ENCODE measurements at regions not wholly inside any gene's neighbourhood (a gene's known extent, or its start where the extent isn't known, plus 50 kb on each side); places are given as distances from the start of the nearest gene placed in this dataset.

GRCh38 chrX:68936608-68937007 lies 107.8 kb downstream of the EFNB1 start:
- no peaks in the 10 kb centered on the region for H3K27me3 Mint-ChIP-seq
- H3K36me3 Mint-ChIP-seq (ENCODE audit: low read depth): no peaks in the 10 kb centered on the region
- no peak for ATAC-seq
- H3K9me3 Mint-ChIP-seq: no peaks in the 10 kb centered on the region
- no peak overlapping the region for H3K4me3 Mint-ChIP-seq
- no peaks in the 10 kb centered on the region for H3K4me1 Mint-ChIP-seq
- H3K27ac Mint-ChIP-seq: no peak overlapping the region
- DNase-seq: no peak

DNA sequence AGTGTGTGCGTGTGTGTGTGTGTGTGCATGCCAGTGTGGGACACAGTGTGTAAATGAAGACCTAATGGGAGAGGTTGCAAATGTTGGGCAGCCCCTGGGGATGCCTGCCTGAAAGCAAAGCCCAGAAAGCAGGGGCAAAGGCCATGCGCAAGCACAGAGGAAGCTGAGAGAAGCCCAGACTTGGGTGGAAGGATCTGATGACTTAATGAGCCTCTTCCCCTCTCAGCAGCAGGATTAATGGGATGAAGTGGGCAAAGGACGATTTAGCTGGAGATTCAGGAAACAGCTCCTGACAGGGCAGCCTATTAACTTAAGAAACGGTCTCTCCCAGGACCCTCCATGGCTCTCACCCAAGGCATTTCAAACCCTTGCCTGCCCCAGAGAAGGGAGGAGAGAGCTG lies 107.3 kb downstream of the EFNB1 start:
- DNase-seq (no peak), ATAC-seq (no peak)
- no peaks in the 10 kb centered on the region for H3K36me3 Mint-ChIP-seq (ENCODE audit: low read depth)
- no peaks in the 10 kb centered on the region for H3K4me1 Mint-ChIP-seq
- no peaks in the 10 kb centered on the region for H3K9me3 Mint-ChIP-seq
- H3K27ac Mint-ChIP-seq: no peak overlapping the region
- no peak overlapping the region for H3K4me3 Mint-ChIP-seq
- no peaks in the 10 kb centered on the region for H3K27me3 Mint-ChIP-seq

DNA sequence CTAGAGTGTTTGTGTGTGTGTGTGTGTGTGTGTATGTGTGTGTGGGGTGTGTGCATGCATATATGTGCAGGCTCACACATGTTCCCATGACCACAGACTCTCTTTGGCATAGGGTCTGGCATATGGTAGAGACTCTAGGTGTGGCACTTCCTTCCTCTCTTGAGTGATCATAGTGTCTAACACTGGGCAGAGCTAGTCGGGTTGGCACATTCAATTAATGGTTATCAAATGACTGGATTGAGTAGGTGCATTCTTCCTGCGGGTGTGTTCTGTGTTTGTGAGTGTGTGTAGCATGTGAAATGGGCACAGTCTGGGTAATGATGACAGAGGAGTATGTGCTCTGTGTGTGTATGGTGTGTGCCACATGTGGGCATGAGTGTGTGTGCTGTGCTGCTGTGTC lies 106.5 kb downstream of the EFNB1 start:
- Mint-ChIP-seq H3K4me1 (no peaks in the 10 kb centered on the region), H3K27me3 (no peaks in the 10 kb centered on the region), H3K4me3 (no peak overlapping the region), H3K9me3 (no peaks in the 10 kb centered on the region), H3K27ac (no peak overlapping the region), H3K36me3 (ENCODE audit: low read depth) (no peaks in the 10 kb centered on the region)
- ATAC-seq (no peak), DNase-seq (no peak)

DNA sequence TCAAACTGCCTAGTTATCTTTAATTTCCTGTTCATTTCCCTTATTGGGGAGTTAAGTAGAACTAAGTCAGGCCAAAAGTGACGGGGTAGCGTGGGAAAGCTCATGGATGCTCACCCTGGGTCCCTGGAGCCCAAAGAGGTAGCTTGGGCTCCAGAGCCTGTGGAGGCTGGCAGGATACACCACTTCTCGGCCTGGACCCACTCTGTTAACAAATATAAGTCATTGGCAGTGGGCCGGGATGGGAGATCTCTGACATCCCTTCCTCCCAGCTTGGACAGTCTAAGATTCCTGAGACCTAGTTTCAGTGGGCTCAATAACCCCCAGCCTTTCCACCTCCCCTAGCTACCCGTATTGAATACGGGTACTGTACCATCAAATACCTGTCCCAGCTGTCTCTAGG lies 106.1 kb downstream of the EFNB1 start:
- Mint-ChIP-seq H3K27me3 (no peaks in the 10 kb centered on the region), H3K4me1 (no peaks in the 10 kb centered on the region), H3K36me3 (ENCODE audit: low read depth) (no peaks in the 10 kb centered on the region), H3K27ac (no peak overlapping the region), H3K9me3 (no peaks in the 10 kb centered on the region), H3K4me3 (no peak overlapping the region)
- ATAC-seq (no peak), DNase-seq (no peak)

DNA sequence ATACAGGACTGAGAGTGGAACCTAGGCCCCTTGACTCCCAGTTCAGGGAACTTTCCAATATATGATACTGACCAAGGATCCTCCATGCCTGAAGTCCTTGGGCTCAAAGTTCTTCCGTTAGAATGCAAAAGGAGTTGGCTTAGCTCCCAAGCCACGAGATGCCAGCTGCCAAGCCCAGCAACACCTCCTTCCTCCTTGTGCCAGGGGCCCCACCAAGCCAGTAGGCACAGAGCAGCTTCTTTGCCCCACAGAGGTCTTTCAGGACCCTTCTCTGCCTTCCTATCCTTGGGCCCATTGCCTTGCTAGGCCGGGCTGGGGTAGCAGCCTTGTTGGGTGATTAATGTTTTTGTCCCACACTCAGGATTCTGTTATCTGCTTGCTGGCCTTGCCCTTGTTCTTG lies 105.6 kb downstream of the EFNB1 start:
- Mint-ChIP-seq H3K4me1 (no peaks in the 10 kb centered on the region), H3K36me3 (ENCODE audit: low read depth) (no peaks in the 10 kb centered on the region), H3K9me3 (no peaks in the 10 kb centered on the region), H3K27me3 (no peaks in the 10 kb centered on the region), H3K27ac (no peak overlapping the region), H3K4me3 (no peak overlapping the region)
- DNase-seq (no peak), ATAC-seq (no peak)

GRCh38 chrX:68932611-68933010 lies 103.8 kb downstream of the EFNB1 start:
- Mint-ChIP-seq H3K4me3 (no peak overlapping the region), H3K36me3 (ENCODE audit: low read depth) (no peaks in the 10 kb centered on the region), H3K27me3 (no peaks in the 10 kb centered on the region), H3K27ac (no peak overlapping the region), H3K9me3 (no peaks in the 10 kb centered on the region), H3K4me1 (no peaks in the 10 kb centered on the region)
- ATAC-seq: no peak
- DNase-seq: no peak

DNA sequence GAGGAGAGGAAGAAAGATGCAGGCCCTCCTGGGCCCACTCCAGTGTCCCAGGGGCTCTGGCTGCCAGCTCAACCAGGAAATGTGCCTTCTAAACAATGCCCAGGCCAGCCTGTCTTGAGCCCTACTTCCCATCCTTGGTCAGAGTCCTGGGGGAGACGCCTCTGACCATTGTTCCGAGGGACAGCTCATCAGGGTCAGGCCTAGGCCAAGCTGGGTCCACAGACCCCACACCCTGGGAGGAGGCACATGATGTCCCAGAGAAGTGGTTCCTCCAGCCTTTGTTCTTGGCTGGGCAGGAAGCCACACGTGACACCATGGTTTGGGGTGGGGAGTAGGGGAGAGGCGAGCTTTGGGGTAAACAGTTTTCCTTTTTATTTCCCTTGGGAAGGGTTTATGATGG lies 102.5 kb downstream of the EFNB1 start:
- Mint-ChIP-seq H3K27me3 (no peaks in the 10 kb centered on the region), H3K4me1 (no peaks in the 10 kb centered on the region)

GRCh38 chrX:68930542-68931317 lies 101.9 kb downstream of the EFNB1 start:
- no peak overlapping the region for H3K4me3 Mint-ChIP-seq
- ATAC-seq (no peak), DNase-seq (no peak)
- no peaks in the 10 kb centered on the region for H3K4me1 Mint-ChIP-seq
- H3K27ac Mint-ChIP-seq: no peak overlapping the region
- H3K36me3 Mint-ChIP-seq (ENCODE audit: low read depth): no peaks in the 10 kb centered on the region
- no peaks in the 10 kb centered on the region for H3K27me3 Mint-ChIP-seq
- H3K9me3 Mint-ChIP-seq: no peaks in the 10 kb centered on the region

More for the DNA sequence above, 102.5 kb downstream of the EFNB1 start:
- H3K4me3 Mint-ChIP-seq: no peak overlapping the region
- H3K27ac Mint-ChIP-seq: no peak overlapping the region
- no peaks in the 10 kb centered on the region for H3K9me3 Mint-ChIP-seq
- no peaks in the 10 kb centered on the region for H3K36me3 Mint-ChIP-seq (ENCODE audit: low read depth)
- DNase-seq (no peak), ATAC-seq (no peak)

GRCh38 chrX:68929332-68930150 lies 100.7 kb downstream of the EFNB1 start:
- ATAC-seq: no peak
- Mint-ChIP-seq H3K27me3 (no peaks in the 10 kb centered on the region), H3K9me3 (no peaks in the 10 kb centered on the region), H3K4me1 (no peaks in the 10 kb centered on the region), H3K36me3 (ENCODE audit: low read depth) (no peaks in the 10 kb centered on the region), H3K4me3 (no peak overlapping the region), H3K27ac (no peak overlapping the region)
- no peak for DNase-seq

GRCh38 chrX:68928401-68928800 lies 99.6 kb downstream of the EFNB1 start:
- H3K9me3 Mint-ChIP-seq: no peaks in the 10 kb centered on the region
- H3K27ac Mint-ChIP-seq: no peak overlapping the region
- DNase-seq (no peak), ATAC-seq (no peak)
- no peaks in the 10 kb centered on the region for H3K4me1 Mint-ChIP-seq
- no peaks in the 10 kb centered on the region for H3K27me3 Mint-ChIP-seq
- H3K4me3 Mint-ChIP-seq: no peak overlapping the region
- H3K36me3 Mint-ChIP-seq (ENCODE audit: low read depth): no peaks in the 10 kb centered on the region

GRCh38 chrX:68927178-68927577 lies 98.4 kb downstream of the EFNB1 start:
- H3K9me3 Mint-ChIP-seq: no peaks in the 10 kb centered on the region
- ATAC-seq (no peak), DNase-seq (no peak)
- no peaks in the 10 kb centered on the region for H3K36me3 Mint-ChIP-seq (ENCODE audit: low read depth)
- H3K4me1 Mint-ChIP-seq: no peaks in the 10 kb centered on the region
- no peak overlapping the region for H3K4me3 Mint-ChIP-seq
- no peaks in the 10 kb centered on the region for H3K27me3 Mint-ChIP-seq
- no peak overlapping the region for H3K27ac Mint-ChIP-seq

DNA sequence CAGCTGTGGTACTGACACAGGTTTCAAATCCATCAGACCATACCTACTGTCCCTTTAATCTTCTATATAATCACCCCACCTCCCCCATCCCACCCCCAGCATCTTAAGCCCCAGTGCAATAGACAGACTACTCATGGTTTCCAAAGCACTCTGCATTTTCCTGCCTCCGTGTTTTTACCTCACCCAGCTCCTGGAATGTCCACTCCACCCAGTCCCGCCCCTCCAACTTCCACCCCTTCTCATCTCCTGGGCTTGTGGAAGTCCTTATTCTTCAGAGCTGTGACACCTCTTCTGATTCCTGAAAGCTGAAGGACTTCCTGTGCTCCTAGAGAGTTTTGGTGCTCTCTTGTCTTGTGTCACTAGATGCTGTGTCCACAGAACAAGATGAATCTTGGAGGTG lies 94.3 kb downstream of the EFNB1 start:
- H3K27ac Mint-ChIP-seq: no peak overlapping the region
- no peak overlapping the region for H3K4me3 Mint-ChIP-seq
- H3K9me3 Mint-ChIP-seq: no peaks in the 10 kb centered on the region
- no peaks in the 10 kb centered on the region for H3K36me3 Mint-ChIP-seq (ENCODE audit: low read depth)
- H3K4me1 Mint-ChIP-seq: no peaks in the 10 kb centered on the region
- DNase-seq (no peak), ATAC-seq (no peak)
- no peaks in the 10 kb centered on the region for H3K27me3 Mint-ChIP-seq

- no peak overlapping the region for H3K27ac Mint-ChIP-seq
- no peaks in the 10 kb centered on the region for H3K9me3 Mint-ChIP-seq
- H3K27me3 Mint-ChIP-seq: no peaks in the 10 kb centered on the region
- ATAC-seq (no peak), DNase-seq (no peak)
- no peaks in the 10 kb centered on the region for H3K4me1 Mint-ChIP-seq
- no peaks in the 10 kb centered on the region for H3K36me3 Mint-ChIP-seq (ENCODE audit: low read depth)
- H3K4me3 Mint-ChIP-seq: no peak overlapping the region
These were observed 93.2 kb downstream of the EFNB1 start for GRCh38 chrX:68922013-68922412.

DNA sequence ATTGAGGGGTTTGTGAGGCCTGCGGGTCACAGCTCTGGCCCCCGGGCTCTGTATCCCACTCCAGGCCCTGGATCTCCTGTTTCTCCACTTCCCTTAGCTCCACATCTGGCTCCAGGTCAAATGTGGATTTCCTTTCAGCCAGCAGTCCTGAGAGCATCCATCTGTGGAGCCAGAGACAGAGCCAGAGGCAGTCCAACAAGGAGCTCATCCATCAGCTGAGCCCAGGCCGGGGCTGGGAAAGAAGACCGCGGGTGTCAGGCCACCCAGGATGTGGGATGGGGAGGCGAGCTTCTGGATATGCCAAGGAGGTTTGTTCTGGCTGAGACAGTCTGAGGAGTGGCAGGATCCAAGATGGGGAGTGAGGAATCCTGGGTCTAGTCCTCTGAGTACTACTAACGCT lies 91.7 kb downstream of the EFNB1 start:
- no peak for ATAC-seq
- H3K4me1 Mint-ChIP-seq: no peaks in the 10 kb centered on the region
- H3K36me3 Mint-ChIP-seq (ENCODE audit: low read depth): no peaks in the 10 kb centered on the region
- no peak overlapping the region for H3K4me3 Mint-ChIP-seq
- no peaks in the 10 kb centered on the region for H3K27me3 Mint-ChIP-seq
- H3K9me3 Mint-ChIP-seq: no peaks in the 10 kb centered on the region
- no peak for DNase-seq
- H3K27ac Mint-ChIP-seq: no peak overlapping the region

DNA sequence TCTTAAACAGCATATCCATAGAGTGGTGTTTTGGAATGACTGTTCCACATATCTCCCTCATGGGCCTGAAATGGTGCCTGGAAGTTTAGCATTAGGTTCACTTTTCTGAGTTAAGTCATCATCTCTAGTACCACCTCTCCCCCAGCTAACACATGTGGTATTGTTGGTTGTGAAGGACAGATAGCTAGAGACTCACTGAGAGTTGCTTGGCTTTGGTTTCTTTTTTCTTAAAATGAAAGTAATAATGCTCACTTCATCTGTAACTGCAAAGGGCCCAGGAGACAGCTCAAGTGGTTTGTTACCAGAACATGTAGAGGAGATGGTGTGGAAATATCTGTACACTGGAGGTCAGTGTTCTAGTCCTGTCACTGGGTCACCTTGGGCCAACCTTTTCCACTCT lies 90.9 kb downstream of the EFNB1 start:
- no peak overlapping the region for H3K27ac Mint-ChIP-seq
- no peak overlapping the region for H3K4me3 Mint-ChIP-seq
- DNase-seq (no peak), ATAC-seq (no peak)
- no peaks in the 10 kb centered on the region for H3K4me1 Mint-ChIP-seq
- H3K9me3 Mint-ChIP-seq: no peaks in the 10 kb centered on the region
- no peaks in the 10 kb centered on the region for H3K36me3 Mint-ChIP-seq (ENCODE audit: low read depth)
- H3K27me3 Mint-ChIP-seq: no peaks in the 10 kb centered on the region
